Inflammatory macrophage treated with lipopolysaccharide for 4 hours (primary cell): ENCODE measurements at regions not wholly inside any gene's neighbourhood (a gene's known extent, or its start where the extent isn't known, plus 50 kb on each side); places are given as distances from the start of the nearest gene placed in this dataset.
A peak's percentile ranks its signal among the peaks of the same experiment; 100 is the strongest.
"Not testable (repeated sequence)": the region's sequence is repeated elsewhere in the genome, so short reads cannot be mapped to it uniquely, and the experiment has no call there.

ENCODE experiments used
- DNase-seq: peaks from one replicate; pipeline ENCODE4 v3.0.0-alpha.2; 2020

DNA sequence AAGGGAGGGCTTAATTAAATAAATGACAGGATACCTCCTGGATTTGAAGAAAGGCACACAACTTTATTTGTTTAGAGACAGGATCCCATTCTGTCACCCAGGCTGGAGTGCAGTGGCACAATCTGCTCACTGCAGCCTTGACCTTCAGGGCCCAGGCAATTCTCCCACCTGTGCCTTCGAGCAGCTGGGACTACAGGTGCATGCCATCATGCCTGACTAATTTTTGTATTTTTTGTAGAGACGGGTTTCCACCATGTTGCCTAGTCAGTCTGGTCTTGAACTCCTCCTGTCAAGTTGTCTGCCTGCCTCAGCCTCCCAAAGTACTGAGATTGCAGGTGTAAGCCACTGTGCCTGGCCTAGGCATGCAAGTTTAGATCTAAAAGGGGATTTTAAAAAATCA lies 272.7 kb upstream of the MBL2 start:
- DNase-seq: no peak

DNA sequence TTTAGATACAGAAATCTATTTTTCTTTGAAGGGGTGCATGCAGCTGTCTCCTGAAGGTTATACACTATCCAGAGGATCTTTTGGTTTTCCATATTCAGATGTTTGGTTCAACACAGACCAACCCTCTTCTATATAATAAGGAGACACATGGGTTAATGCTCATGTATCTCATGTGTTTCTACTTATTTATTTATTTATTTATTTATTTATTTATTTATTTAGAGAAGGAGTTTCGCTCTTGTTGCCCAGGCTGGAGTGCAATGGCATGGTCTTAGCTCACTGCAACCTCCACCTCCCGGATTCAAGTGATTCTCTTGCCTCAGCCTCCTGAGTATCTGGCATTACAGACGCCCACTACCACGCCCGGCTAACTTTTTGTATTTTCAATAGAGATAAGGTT lies 263.2 kb upstream of the MBL2 start:
- not testable (repeated sequence) for DNase-seq

- no peak for DNase-seq
These were observed 260.8 kb upstream of the MBL2 start for GRCh38 chr10:53033396-53033795.

DNA sequence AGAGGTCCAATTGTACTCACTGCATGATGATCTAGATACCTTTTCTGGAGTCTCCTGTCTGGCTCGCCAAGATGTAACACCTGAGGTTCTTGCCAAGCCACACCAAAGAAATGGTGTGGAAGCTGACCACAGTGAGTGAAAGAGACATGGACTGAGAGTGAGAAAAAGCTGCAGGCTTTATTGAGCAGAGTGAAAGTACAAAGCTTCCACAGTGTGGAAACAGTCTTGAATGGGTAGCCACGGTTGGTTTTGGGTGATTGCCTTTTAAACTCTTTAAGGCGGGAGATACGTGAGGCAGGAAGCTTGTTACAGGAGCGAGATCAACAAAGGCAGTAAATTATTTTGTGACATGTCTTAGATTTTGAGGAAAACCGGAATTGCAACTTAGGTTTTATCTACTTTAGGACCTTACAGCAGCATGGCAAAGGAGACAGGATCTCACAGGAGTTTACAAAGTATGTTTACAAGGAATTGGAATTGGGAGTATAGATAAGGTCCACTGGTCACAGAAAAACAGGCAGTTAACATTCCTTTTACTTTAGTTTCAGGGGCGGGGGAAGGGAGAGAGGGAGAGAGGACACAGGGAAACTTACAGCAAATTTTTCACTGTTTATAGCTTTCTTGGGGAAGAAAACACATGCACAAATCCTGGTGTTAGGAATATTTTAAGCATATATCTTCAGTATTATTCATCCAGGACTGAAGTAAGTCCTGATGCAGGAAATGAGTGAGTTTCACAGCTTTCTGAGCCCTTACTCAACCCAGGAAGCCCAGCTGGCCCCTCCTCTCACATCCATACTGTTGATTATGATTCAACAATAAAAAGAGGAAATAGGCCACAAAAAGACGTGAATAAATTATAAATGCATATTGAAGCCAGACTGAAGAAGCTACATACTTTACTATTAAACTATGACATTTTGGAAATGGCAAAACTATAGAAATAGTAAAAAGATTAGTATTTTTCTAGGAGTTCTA lies 257.6 kb upstream of the MBL2 start:
- peak; percentile 79 for DNase-seq

DNA sequence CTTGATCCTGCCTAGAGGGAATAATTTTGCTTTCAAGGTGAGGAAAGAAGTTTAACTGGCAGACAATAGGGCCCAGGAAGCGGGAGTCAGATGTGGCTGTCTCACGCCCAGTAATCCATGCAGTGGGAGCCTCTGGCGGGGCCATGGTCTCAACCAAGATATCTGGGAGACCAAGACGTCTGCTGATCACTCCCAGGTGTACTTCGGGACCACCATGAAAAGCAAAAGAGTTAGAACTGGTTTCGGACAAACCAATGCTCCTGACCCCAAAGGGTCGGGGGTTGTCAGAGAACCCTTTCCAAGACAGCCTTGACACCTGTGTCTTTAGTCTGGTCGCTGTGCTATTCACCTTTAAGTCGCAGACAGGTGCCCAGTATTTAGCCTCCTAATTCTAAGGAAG lies 256.9 kb upstream of the MBL2 start:
- DNase-seq: no peak

- DNase-seq: not testable (repeated sequence)
These were observed 253.2 kb upstream of the MBL2 start for GRCh38 chr10:53025765-53026164.

DNA sequence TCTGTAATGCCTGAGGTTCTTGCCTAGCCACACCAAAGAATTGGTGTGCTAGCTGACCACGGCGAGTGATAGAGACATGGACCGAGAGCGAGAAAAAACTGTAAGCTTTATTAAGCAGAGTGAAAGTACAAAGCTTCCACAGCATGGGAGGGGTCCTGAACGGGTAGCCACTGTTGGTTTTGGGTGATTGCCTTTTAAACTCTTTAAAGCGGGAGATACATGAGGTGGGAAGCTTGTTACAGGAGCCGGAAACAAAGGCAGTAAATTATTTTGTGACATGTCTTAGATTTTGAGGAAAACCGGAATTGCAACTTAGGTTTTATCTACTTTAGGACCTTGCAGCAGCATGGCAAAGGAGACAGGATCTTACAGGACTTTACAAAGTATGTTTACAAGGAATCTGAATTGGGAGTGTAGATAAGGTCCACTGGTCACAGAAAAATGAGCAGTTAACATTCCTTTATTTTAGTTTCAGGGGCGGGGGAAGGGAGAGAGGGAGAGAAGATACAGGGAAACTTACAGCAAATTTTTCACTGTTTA lies 252.7 kb upstream of the MBL2 start:
- no peak for DNase-seq

DNA sequence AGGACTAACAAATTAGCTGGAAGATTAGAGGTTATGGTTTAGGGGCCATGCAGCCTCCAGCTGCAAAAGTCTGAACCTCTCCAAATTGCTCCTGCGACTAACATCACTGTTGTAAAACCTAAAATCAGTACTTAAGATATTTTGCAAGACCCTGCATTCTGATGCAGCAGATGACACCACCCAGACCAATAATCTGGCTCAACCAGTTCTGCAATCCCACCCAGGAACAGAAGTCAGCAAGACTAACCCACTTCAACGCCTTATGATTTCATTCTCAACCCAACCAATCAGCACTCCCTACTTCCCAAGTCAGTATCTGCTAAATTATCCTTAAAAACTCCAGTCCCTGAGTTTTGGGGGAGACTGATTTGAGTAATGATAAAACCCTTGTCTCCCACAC lies 250.8 kb upstream of the MBL2 start:
- DNase-seq: no peak

GRCh38 chr10:53022611-53023088 lies 250.1 kb upstream of the MBL2 start:
- peak; percentile 38 for DNase-seq

- DNase-seq: peak; percentile 77
These were observed 240.7 kb upstream of the MBL2 start for GRCh38 chr10:53013201-53013810.

DNA sequence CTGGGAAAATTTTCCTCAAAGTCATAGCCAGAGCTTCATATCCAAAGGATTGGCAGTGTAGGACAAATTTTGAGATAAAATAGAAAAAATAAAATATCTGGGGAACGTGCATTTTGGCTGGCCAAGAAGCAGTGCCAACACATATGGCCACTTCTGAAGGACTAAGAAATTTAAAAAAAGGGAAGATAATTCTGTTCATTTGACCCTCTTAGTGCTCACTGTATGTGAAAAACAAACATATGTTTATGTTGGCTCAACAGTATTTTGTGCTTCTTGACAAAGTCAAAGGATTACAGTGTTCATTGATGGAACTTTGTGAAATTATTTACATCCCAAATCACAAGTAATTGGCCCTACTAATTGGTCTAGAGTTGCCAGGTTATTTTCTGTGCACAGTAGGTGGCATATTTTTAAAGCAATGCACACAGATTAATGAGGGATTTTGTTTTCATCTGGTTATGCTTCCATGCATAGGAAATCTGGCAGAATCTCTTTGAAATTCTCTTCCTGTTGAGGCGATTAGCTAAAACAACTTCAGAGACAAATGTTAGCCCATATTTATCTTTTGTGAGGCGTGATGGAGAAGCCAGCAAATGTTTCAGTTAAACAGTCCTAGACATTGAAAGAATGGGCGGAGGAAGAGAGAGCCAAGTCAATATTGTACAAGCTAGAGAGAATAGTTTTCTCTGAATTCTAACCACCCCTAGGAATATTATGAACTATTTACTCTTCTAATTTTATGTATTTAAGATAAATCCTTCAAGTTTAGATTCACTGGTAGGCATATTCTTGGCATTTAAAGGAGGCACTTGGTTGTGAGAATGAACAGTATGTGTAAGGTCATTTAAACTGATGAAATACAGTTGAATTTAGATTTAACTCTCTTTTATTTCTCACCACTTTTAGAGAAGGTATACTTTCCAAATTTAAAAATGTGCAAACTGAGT lies 237.7 kb upstream of the MBL2 start:
- DNase-seq: no peak

GRCh38 chr10:53007527-53007842 lies 234.9 kb upstream of the MBL2 start:
- no peak for DNase-seq

- no peak for DNase-seq
These were observed 234.3 kb upstream of the MBL2 start for GRCh38 chr10:53006663-53007526.

- DNase-seq: peak; percentile 19
These were observed 233.2 kb upstream of the MBL2 start for GRCh38 chr10:53005612-53006345.

GRCh38 chr10:53003094-53003493 lies 230.5 kb upstream of the MBL2 start:
- peak; percentile 14 for DNase-seq

DNA sequence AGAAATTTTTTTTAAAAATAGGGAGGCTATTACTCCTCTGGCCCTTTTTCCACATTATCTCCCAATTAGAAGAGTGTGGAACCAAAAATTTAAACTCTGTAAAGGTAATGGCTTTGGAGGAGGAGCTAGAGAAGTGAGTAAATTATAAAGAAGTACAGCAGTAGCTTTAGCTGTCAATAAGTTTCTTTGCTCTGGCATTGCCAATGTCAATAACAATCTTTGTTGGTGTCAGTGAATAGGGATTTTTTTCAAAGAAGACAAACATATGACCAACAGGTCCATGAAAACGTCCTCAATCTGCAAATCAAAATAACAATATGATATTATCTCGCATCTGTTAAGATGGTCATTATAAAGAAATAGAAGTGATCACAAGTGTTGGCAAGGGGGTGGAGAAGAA lies 227.1 kb upstream of the MBL2 start:
- no peak for DNase-seq

DNA sequence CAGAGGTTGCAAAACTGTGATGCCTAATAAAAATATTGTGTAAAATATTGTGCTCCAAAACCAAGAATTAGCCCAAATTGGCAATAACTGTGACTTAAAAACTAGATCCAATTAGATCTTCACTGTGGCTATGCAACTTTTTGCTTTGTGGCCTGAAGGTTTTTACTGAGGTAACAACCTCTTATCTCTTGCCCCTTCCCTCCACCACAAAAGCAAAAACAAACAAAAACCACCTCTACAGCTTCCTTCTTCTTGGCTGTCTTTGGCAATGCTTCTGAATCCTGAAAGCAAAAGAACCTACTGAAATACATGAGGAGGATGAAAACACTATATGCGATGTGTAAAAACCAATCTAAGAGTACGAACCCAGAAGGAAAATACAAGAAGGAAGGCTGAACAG lies 226.7 kb upstream of the MBL2 start:
- DNase-seq: no peak

DNA sequence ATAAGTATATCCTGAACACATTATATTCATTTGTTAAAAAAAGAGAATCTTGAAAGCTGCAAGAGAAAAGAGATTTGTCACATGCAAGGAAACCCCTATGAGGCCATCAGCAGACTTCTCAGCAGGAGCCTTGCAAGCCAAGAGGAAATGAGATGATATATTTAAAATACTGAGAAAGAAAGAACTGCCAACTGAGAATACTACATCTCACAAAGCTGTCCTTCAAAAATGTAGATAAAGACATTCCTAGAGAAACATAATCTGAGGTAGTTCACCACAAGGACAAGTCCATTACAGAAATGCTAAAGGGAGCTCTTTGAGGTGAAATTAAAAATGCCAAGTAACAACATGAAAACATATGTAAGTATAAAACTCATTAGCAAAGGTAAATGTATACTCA lies 224.4 kb upstream of the MBL2 start:
- DNase-seq: no peak

GRCh38 chr10:52994370-52994769 lies 221.8 kb upstream of the MBL2 start:
- DNase-seq: no peak

GRCh38 chr10:52993109-52993508 lies 220.5 kb upstream of the MBL2 start:
- DNase-seq: no peak

DNA sequence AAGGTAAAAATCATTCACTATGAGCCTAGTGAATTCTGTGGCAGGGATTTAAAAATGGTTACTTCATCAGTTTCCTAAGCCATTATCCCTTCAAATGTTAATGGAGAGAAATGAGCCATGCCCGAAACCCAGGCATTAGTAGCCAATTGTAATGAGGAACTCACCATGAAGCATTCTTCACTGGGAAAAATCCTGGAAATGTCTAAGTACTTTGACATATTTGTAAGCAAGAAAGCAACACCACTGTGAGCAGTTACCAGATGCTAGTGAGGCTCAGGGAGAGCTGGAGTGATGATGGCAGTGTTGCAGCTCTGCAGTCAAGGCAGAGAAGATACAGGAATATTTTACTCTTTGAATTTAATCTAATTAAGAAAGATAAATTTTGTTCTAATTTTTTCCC lies 220.0 kb upstream of the MBL2 start:
- DNase-seq: no peak
